GM21447 (cell line): ENCODE measurements at regions not wholly inside any gene's neighbourhood (a gene's known extent, or its start where the extent isn't known, plus 50 kb on each side); places are given as distances from the start of the nearest gene placed in this dataset.

Experiments used
- ATAC-seq: cut with Tn5 transposase; IDR thresholded peaks from one replicate; pipeline ENCODE4 v1.9.1; 2021; ENCODE audit not compliant: unreplicated experiment

DNA sequence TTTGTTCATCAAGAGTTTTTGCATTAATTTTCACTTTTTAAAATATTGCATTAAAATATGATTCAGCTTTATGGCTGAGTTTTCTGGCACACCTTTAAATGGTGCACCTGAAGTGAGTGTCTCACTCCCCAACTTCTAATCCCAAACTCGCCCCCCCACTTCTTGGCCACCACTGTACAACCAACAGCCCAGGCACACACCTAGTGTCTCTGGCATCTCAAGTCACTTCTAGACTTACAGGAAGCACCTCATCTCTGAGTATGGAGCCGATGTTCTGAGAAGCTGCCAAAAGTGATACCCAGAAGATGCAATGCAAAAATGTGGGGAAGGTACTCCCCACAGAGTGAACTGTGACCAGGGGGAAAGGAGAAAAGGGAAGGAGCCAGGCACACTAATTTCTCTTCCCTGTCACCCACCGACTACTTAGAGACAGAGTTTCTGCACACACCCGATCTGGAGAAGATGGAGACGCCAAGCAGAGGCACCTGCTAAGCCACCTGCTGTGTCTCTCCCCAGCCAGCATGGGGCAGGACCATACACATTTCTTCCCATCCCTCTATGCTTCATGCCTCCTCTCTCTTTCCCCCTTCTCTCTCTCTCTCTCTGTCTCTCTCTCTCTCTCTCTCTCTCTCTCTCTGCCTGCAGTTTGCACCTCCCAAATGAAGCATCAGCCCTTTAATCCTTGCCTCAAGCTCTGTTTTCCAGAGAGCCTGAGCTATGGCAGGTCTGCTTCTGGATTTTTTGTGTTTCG is 155.3 kb upstream of the ZNF507 start:
- no peak for ATAC-seq

DNA sequence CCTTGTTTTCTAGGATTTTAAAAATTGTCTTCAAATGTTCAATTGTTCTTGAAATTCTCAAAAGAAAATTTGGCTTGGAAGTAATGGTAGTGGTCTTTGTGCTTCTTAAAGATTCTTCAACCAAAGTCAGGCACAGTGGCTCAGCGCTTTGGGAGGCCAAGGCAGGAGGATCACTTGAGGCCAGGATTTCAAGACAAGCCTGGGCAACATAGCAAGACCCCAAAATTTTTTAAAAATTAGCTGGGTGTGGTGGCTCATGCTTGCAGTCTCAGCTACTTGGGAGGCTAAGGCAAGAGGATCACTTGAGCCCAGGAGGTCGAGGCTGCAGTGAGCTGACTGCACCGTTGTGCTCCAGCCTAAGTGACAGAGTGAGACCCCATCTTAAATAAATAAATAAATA is 153.5 kb upstream of the ZNF507 start:
- no peak for ATAC-seq

DNA sequence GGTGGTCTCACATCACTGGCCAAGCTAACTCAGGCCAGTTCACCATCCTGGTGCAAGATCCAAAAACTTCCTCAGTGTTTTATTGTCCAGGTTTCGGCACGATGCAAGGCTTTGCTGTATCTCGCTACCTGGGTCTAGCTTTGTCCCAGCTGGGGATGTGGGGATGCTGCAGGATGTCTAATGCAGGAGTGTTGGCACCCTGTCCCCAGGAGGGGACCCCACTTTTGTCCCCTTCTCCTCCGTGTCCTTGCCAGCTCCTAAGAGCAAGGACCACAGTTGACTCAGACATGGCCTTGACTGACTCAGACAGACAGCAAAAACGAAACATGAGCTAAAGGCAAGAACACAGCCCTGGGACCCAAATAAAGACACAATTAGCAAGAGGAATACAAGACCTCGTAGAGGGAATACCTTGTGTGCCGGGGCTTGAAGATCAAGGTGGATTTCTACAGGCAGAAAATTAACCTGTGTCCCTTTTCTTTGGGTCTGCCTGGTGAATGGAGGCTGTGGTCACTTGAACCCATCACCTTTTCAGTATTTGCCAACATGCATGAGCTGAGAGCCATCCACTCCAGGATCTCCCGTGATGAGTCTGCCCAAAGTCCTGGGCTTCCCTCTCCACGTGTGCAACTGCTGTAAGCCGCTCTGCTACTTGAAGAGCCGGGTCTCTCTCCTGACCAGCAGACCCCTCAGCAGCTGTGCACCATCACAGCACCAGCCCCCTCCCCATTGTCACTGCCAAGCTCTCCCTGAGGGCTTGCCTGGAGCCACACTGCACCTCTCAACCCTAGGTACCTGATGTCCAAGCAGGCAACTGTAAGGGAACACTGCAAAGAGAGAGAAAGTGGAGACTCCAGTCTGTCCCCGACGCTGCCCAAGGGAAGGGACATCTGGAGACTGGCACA is 149.5 kb upstream of the ZNF507 start:
- no peak for ATAC-seq

DNA sequence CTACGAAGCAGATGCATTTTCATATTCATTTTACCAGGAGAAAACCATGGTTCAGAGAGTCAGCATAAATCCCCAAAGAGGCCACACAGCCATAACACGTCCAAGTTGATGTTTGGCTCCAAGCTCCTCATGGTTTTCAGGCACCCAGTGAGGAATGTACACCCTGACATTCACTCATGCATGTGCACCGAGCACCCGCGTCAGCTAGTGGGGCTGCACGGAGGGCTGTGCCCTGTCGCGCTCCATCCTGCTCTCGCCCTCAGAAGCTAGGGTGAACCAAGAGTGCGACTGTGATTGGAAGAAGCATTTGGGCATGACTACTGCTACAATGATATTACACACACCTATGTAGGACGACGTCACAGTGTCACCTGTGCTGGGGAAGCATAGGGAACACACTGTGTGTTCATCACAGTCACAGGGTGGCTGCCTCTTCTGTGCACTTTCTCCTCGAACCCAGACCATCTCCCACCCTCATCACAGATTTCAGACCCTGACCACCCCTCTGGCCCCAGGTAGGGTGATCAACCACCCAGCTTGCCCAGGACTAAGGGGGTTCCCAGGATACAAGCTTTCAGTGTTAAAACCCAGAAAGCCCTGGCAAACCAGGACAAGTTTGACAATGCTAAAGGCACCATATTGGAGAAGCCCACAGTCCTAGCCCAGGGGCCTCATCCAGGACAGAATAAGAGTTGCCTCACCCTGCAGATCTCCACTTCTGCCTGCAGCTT is 148.6 kb upstream of the ZNF507 start:
- ATAC-seq: no peak

DNA sequence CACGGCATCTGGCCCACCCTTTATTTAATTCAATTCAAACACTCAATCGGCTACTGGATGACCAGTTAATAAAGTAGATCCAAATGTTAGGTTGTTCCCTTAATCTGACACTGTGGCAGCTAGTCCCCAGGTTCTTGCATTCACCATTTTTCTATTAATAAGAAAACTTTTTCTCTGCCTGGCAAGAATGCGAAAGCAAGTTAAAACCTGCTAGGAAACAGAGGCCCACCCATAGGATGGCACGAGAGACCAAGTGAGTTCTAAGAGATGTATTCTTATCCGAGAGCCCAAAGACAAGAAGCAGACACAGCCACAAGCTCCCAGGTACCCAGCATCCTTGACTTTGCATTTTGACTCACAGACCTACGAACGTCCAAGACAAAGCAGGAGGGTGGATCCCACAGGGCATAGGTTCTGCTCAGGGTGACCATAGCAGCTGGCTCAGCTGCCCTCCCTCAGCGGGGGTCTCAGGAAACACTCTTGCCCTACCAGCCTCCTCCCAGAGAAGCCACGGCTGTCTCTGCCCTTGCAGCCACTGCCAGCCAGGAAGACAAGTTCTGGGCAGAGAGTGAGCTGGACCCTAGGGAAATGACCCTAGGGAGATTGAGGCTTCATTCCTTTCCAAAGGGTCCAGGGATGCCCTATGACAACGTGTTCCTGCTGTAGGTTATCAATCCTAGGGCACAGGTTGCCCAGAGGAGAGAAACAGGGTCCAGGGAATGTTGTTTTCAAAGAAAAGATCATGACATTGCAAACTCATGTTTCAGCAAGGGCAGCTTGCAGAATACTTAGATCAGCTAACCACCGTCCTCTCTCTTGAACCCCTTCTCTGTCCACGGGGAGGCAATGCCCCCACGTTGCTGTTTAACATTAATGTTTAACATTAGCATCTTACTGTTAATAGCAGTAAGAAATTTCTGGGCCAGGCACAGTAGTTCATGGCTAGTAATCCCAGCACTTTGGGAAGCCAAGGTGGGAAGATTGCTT is 147.2 kb upstream of the ZNF507 start:
- no peak for ATAC-seq

DNA sequence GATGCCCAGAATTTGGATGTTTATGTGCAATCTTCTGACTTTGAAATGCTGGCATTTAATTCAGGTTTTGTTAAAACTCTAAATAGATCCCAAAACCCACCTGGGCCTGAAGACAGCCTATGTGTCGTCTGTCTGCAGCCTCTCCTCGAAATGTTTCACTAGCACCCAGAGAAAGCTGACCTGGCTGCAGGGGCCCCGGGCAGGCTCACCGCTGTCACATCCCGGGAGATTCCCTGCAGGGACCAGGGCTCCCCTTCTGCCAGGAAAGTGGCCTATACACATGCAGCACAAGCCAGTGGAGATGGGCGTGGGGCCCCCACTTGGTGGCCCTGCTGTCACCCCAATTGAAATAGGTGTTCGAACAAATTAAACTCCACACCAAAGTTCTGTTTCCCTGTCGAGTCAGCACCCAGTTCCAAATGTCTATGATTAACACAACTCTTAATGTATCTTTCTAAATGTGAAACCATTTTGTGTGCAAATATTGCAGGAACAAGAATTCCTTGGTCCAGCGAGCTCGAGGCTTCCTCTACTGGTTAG is 145.8 kb upstream of the ZNF507 start:
- ATAC-seq: no peak

DNA sequence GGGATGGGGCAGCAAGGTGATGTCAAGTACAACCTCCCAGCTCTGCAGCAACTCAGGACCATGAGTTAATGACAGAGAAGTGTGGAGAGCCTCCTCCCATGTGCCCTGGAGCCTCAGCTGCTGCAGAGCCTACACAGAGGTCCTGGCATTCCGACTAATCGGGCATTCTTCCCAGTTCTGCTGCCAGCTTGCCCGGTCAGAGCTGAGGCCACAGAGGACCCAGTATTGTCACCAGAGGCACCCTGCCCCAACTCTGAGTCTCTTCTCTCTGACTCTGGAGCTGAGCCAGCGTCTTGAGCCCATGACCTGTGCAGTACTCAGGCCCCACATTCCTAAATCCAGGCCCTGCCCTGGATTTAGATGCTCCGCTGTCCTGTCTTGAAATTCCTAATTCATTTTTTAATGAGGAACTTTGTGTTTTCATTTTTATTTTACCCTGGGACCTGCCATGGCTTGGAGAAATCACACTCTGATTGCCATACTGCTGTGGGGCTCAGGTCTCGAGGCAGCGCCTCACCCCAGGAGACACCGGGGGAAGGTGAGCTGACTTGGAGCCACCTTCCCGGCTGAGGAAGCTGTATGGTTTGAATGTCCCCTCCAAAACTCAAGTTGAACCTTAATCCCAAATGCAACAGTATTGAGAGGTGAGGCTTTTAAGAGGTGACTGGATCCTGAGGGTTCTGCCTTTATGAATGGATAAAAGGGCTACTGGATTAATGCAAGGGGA is 144.9 kb upstream of the ZNF507 start:
- no peak for ATAC-seq

DNA sequence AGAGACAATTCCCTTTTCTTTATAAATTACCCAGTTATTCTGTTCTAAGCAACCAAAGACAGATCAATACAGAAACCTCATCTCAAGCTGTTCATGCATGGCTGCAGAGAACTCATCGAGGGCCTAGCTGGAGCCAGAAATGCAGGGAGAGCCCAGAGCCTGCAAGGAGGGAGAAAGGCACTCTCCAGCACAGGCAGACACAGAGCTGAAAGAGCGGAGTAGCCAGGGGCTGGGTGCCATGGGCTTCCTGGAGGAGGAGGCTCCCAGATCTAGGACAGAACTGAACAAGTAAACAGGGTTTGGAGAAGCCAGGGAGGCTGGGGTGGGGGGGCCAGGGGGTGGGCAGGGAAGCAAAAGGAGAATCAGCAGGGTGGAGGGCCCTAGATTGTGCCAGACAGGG is 144.2 kb upstream of the ZNF507 start:
- no peak for ATAC-seq

DNA sequence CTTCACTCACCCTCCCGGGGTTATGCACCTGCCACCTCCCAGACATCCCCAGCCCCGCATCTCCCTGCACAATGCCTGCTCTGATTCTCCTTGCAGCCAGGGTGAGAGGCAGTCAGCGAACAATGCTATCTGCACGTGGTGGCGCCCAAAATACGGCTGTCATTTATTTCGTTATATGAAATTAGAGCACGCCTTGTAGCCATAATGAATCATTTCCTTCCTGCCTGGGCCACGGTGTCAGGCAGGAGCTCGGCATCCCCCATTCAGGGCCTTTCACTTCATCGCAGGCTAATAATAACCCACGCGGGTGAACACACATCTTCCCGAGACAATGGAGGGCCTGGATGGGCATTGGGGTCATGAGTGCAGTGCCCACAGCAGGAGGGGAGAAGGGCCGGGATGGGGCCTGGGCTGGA is 143.8 kb upstream of the ZNF507 start:
- no peak for ATAC-seq

DNA sequence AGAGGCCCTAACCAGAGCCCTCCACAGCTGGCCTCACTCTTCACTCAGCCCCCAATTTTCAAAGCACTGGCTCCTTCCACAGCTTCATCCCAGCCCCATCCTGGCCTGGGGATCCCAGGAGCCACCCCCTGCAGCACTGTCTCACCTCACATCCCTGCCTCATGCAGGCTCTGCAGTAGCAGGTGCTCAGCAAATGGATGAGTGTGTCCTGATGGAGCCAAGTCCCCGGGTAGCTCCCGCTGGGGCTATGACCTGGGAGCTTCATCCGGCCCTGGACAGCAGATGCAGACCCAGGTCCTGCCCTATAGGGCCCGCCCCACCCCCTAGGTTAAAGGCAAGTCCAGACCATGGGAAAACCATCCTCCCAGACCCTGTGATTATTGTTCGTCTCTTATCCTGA is 143.2 kb upstream of the ZNF507 start:
- ATAC-seq: no peak

DNA sequence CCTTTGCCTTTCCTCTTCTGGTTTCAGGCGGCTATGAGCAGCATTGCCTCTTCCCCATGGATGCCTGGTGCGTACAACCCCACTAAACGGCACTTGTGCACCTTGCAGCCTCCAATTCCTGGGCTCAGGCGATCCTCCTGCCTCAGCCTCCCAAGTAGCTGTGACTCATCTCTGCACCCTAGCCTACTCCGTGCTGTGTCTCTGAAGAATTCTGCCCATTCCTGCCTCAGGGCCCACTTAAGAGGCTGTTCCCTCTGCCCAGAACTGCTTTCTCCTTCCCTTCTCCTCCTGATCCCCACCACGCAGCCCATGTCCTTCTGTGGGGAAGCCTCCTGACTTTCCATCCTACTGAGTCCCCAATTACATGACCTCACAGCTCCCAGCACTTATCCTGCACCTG is 142.2 kb upstream of the ZNF507 start:
- no peak for ATAC-seq

DNA sequence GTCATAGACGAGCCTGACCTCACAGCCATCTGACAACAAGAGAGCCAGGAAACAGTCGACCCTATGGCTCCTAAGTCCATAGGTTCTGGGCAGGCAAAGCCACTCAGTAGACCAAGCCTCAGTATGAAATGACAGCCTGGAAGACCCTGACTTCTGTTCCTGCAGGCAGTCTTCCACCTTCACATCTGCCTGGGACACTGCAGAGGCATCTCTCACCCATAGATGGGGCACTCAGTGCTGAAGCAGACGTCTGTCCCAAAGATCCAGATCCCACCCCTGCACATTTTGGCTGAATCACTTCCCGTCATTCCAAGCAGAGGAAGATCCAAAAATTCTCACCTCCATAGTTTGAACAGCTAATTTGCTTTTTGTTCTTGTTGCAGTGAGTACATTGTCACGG is 139.3 kb upstream of the ZNF507 start:
- no peak for ATAC-seq

DNA sequence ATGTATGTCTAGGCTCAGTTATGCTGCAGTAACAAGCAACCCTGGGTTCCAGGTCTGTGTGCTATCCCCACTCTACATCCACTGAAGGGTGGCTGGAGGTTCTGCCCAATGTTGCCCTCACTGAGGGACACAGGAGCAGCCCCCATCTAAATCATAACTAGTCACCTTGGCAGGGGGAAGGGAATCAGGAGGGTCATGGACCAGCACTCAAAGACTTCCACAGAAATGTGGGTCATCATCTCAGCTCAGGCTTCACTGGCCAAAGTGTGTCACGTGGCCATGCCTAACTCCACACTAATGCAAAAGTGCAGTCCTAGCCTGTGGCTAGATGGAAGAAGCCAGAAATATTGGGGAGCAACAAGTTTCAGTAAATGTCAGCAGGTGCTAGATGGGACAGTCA is 137.3 kb upstream of the ZNF507 start:
- ATAC-seq: no peak

DNA sequence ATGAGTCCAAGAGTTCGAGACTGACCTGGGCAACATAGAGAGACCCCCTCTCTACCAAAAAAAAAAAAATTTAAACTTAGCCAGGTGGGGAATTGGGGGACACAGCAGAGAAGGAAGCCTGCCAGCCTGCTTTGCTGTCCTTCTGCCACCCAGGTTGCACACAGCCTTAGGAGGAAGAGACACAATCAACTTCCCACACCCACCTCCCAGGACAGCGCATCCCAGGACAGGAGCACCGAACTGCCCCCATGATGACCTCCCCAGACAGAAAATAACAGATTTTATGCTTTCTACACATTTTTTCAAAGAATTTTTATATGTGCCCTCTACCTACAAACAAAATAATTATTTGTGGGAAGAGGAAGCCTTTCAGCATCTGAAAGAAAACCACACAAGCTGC is 126.0 kb upstream of the ZNF507 start:
- no peak for ATAC-seq

DNA sequence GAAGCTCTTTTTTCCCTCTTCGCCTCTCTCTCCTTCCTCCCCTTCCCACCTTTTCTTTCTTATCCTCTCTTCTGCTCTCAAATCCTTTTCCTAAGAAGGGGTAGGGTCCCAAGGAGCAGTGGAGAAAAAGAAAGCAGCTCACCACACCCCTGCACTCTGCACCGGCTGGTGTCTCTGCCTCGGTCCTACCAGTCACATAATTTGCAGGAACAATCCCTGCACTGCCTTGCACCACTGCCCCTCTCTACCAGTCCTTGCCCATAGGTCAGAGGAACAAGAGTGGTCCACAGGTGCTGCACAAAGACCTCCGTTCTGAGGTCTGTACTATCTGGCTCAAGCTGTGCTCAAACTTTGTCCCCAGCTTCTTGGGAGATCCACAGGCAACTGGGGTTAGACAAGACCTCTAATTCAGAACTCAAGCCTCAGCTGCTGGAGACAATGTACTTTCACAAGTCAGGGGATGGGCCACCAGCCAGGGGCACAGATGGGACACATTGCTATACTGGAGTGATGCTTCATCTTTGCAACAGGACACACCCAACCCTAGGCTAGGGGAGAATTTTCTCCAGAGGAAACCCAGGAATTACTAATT is 125.4 kb upstream of the ZNF507 start:
- ATAC-seq: no peak

DNA sequence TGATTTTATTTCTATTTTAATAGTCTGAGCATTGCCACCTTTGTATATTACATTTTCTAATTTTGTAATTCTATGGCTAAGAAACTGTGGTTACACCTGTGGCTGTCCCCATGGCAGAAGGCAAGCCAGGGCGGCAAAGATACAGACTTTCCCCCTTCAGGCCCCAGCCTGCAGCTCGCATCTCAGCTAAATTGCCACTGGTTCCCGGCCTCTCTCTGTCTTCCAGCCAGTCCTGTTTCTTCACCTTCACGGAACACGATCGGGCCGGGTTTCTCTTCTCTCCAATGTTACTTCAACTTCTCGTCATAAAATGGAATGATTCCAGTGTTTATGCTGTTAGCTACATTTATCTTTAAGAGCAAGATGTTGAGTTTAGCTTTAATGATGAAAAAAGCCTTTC is 124.5 kb upstream of the ZNF507 start:
- ATAC-seq: no peak

DNA sequence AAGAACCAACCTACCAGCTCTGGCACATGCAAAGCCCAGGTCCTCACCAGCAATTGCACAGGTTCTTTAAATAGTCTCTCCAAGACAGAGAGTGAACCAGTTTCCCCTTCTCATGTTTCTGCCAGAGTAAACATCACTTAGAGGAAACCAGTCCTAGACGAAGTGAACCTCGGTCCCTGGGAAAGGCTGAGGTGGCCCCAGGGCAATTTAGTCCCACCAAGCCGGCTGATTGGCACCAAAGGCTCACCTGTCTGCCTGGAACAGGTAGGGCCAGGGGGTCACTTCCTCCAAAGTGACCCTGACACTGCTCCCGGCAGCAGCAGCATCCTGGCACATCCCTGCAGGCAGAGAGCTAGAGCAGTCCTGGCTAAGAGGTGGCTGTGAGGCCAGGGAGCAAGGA is 122.9 kb upstream of the ZNF507 start:
- ATAC-seq: no peak

DNA sequence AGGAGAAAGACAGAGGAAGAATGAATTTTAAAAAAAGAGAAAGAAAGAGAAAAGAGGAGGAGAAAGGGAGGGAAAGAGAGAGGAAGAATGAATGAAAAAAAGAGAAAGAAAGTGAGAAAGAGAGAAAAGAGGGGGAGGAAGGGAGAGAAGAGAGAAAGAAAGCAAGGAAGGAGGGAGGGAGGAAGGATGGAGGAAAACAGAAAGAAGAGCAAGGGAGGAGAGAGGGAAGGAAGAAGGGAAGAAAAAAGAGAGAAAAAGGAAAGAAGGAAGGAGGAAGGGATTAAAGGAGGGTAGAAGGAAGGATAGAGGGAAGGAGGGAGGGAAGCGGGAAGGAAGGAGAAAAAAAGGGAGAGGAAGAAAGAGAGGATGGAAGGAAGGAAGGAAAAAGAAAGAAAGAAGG is 122.3 kb upstream of the ZNF507 start:
- no peak for ATAC-seq
